ENCODE measurements at regions not wholly inside any gene's neighbourhood (a gene's known extent, or its start where the extent isn't known, plus 50 kb on each side); places are given as distances from the start of the nearest gene placed in this dataset.

- CTCF ChIA-PET: no interaction called here
- no peak overlapping the region for H3K27ac Mint-ChIP-seq
- POLR2A ChIA-PET: no interaction called here
- no peaks in the 10 kb centered on the region for H3K27me3 Mint-ChIP-seq
- no peak for TF ChIP-seq CTCF (IDR thresholded peaks at IDR 0.05)
- ATAC-seq (ENCODE audit: low read depth) (no peak), DNase-seq (no peak)
- no peaks in the 10 kb centered on the region for H3K4me1 Mint-ChIP-seq
- no peaks in the 10 kb centered on the region for H3K36me3 Mint-ChIP-seq (ENCODE audit: low read depth)
- no peaks in the 10 kb centered on the region for H3K9me3 Mint-ChIP-seq
- H3K4me3 Mint-ChIP-seq: no peak overlapping the region
- intact Hi-C loops (cut with micrococcal nuclease): no loop called here
These were observed 319.5 kb downstream of the PRL start for GRCh38 chr6:21977346-21977745.

- intact Hi-C loops (cut with micrococcal nuclease): no loop called here
- Mint-ChIP-seq H3K36me3 (ENCODE audit: low read depth) (no peaks in the 10 kb centered on the region), H3K27ac (no peak overlapping the region), H3K4me3 (no peak overlapping the region), H3K4me1 (no peaks in the 10 kb centered on the region), H3K9me3 (no peaks in the 10 kb centered on the region), H3K27me3 (no peaks in the 10 kb centered on the region)
- ChIA-PET CTCF (no interaction called here), POLR2A (no interaction called here)
- TF ChIP-seq CTCF (IDR thresholded peaks at IDR 0.05): no peak
- ATAC-seq (ENCODE audit: low read depth) (no peak), DNase-seq (no peak)
These were observed 315.5 kb downstream of the PRL start for GRCh38 chr6:21981235-21981833.

GRCh38 chr6:21984135-21984534 is 312.7 kb downstream of the PRL start:
- H3K4me1 Mint-ChIP-seq: peaks cover 11% of the 10 kb centered on the region
- no peak overlapping the region for H3K4me3 Mint-ChIP-seq
- ChIA-PET POLR2A (no interaction called here), CTCF (no interaction called here)
- H3K27ac Mint-ChIP-seq: no peak overlapping the region
- no peaks in the 10 kb centered on the region for H3K36me3 Mint-ChIP-seq (ENCODE audit: low read depth)
- intact Hi-C loops (cut with micrococcal nuclease): no loop called here
- H3K9me3 Mint-ChIP-seq: no peaks in the 10 kb centered on the region
- DNase-seq (no peak), ATAC-seq (ENCODE audit: low read depth) (no peak)
- no peaks in the 10 kb centered on the region for H3K27me3 Mint-ChIP-seq
- TF ChIP-seq CTCF (IDR thresholded peaks at IDR 0.05): no peak

GRCh38 chr6:21984561-21984960 is 312.3 kb downstream of the PRL start:
- H3K36me3 Mint-ChIP-seq (ENCODE audit: low read depth): no peaks in the 10 kb centered on the region
- DNase-seq (no peak), ATAC-seq (ENCODE audit: low read depth) (no peak)
- H3K4me1 Mint-ChIP-seq: peaks cover 11% of the 10 kb centered on the region
- H3K4me3 Mint-ChIP-seq: no peak overlapping the region
- no peak overlapping the region for H3K27ac Mint-ChIP-seq
- TF ChIP-seq CTCF (IDR thresholded peaks at IDR 0.05): no peak
- intact Hi-C loops (cut with micrococcal nuclease): no loop called here
- no peaks in the 10 kb centered on the region for H3K27me3 Mint-ChIP-seq
- ChIA-PET CTCF (no interaction called here), POLR2A (no interaction called here)
- H3K9me3 Mint-ChIP-seq: no peaks in the 10 kb centered on the region

- Mint-ChIP-seq H3K27ac (no peak overlapping the region), H3K36me3 (ENCODE audit: low read depth) (no peaks in the 10 kb centered on the region), H3K4me1 (peaks cover 11% of the 10 kb centered on the region), H3K9me3 (no peaks in the 10 kb centered on the region), H3K27me3 (no peaks in the 10 kb centered on the region), H3K4me3 (no peak overlapping the region)
- no peak for DNase-seq
- ChIA-PET CTCF (no interaction called here), POLR2A (no interaction called here)
- intact Hi-C loops (cut with micrococcal nuclease): no loop called here
- TF ChIP-seq CTCF (IDR thresholded peaks at IDR 0.05): no peak
- no peak for ATAC-seq (ENCODE audit: low read depth)
These were observed 310.9 kb downstream of the PRL start for GRCh38 chr6:21985904-21986303.

All from activated B cell treated with CpG ODN at 0.5 μM for 24 hours (primary cell).